HG02642 (cell line): ENCODE measurements at regions not wholly inside any gene's neighbourhood (a gene's known extent, or its start where the extent isn't known, plus 50 kb on each side); places are given as distances from the start of the nearest gene placed in this dataset.

Source experiments
- ATAC-seq: cut with Tn5 transposase; IDR thresholded peaks from one replicate; pipeline ENCODE4 v1.9.1; 2021; ENCODE audit warnings: mild to moderate bottlenecking; ENCODE audit not compliant: unreplicated experiment, poor library complexity

DNA sequence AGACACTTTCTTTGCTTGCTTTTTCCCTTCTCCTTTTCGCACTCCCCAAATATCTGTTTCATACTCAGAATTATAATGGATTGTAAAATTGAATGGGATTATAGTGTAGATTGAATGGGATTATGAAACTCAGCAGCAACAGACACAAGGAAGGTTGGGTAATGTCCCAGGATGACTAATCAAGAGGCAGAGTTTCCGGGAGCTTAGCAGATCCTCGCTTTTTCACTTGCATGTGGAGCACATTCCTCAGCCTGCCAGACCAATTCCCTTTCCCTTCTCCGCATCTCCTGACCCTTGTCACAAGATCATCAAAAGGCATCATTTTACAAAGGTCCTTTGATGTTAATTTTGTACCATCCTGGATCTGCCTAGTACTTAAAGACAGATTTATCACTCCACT lies 55.1 kb upstream of the SLC1A1 start:
- no peak for ATAC-seq

DNA sequence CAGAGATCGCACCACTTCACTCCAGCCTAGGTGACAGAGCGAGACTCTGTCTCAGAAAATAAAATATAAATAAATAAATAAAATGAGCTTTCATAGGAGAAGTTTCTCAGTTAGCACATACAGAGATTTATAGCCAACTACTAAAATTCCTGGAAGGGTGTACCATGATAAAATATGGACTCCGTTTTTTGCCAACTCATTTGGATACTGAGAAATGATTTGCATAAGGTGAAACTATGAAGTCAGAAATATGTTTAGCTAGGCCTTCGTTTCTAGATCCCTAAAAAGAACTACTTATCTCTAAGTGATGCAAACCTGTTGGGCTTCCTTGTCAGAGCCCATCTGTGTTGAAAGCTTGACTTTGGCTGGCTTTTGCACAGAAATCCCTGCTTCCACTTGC lies 56.9 kb upstream of the SLC1A1 start:
- no peak for ATAC-seq

DNA sequence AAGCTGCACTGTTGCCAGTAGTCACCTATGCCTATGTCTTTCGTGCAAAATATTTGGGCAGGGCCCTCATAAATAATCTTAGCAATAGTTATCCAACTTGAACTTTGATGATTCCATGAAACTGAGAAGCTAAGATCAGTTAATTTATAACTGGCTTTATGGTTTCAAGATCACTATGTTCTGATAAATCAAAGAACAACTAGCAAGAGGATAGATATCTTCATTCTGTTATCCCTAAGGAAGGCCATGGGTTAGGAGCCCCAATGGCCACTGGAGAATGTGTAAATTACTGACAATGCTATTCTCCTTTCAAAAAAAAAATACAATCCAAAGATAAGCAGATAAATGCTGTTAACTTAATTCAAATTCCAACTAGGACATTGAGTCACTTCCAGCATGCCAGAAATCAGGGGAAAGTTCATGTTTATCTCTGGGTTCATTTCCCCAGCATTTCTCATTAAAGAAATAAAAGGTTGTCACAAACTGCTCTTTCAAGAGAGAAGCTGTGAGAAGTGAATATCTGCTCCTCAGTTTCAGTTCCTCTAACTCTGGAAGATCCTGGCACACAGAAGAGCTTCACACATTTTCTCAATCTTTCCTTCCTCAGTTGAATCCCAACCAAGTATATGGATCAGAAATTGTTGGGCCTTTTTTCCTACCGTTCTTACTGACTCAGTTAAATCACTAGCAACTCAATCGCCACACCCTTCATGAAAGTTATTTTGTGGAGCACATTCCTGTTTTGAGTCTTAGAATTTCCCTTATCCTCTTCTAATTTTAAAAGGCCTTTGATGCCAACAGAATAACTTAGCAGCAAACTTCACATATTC lies 59.6 kb upstream of the SLC1A1 start:
- no peak for ATAC-seq

DNA sequence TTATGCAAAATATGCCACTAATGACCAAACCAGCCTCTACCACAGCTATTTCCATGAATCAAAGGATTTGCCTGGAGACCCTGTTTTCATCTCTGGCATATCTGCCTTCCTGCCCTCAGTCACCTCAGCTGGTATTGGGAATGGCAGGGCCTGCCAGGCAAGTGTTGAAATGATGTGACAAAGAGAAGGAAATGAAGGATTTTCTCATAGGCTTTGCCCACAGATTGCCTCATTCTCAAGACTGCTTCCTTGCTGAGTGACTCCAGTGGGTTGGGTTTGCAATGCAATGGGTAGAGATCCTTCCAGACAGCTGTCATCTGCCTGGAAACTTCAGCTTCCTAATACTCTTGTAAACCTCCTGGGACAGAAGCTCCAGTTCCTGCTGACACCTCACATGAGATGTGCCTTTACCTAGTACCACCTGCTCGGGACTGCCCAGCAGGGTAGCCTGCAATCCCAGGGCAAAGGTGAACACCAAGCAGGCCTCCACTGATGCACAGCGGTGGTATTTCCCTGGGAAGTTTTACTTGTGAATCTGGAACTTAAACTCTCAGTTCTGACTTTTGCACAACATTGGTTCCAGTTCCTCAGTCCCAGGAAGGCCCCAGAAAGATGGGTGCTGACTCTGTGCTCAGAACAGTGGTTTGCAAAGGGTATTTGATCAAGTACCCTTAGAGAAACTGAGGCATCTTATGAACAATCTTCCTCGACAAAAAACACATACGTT lies 64.8 kb upstream of the SLC1A1 start:
- peak; percentile 40 for ATAC-seq

DNA sequence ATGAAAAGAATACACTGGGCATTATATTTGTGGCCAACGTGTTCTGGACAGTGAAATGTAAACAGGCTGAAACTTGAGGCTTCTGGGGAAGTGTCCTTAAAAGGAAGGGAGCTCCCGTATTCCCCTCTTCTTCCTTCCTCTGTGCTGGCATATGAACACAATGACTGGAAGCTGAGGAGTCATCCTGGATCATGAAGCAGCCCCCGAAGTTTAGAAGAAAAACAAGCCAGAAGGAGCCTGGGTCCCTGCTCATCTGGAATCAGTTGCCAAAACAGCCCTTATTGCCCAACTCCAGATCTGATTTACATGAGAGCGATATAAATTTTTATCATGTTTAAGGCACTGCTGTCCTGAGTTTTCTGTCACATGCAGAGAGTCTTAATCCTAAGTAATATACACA lies 65.4 kb upstream of the SLC1A1 start:
- ATAC-seq = no peak

DNA sequence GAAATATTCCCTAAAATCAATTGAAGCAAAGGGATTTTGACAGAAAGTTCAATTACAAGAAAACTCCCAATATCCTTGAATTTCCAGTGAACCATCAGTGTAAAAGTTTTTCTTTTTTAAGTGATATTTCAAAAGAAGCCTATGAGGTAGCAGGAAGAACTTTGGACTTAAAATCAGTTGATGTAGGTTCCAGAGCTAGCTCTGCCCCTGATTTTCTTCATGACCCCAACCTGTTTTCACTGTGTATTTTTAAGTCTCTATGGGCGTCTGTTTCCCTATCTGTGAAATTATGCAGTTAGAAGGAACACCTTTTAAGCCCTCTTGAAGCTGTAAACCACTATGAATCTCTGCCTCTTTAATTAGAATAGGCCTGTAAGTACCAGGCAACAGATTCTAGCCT lies 66.2 kb upstream of the SLC1A1 start:
- ATAC-seq = no peak

DNA sequence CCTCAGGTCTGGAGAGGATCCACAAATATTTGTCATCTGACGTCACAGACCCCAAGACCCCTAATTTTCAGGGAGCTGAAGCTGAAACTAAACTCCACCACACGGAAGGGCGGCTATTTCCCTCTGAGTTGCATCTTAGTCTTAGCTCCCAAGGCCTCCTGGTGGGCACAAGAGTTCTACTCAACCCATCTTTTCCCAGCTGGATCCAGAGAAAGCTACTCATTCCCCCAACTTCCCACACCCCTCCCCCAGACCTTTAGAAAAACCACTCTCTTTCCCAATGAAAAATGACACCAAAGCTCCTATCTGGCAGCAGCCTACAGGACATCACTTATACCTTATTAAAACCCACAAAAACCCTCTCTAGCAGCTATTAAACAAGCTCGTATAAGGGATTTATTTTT lies 67.1 kb upstream of the SLC1A1 start:
- no peak for ATAC-seq

DNA sequence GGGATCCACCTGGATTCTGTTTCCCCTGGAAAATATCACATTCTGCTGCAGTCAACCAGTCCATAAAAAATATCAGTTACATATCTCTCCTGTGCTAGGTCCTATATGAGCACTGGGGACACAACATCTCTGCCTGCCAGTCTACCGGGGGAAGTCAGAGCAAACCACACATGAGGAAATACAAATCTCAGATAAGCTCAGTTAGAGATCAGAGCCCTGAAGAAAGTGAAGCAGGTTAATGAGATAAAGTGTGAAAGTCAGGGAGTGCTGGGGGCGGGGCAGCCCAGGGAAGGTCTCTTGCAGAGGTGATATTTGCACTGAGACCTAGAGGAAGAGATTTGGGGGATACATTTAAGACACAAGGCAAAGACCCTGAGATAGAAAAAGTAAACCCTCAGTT lies 67.8 kb upstream of the SLC1A1 start:
- ATAC-seq = peak; percentile 72

DNA sequence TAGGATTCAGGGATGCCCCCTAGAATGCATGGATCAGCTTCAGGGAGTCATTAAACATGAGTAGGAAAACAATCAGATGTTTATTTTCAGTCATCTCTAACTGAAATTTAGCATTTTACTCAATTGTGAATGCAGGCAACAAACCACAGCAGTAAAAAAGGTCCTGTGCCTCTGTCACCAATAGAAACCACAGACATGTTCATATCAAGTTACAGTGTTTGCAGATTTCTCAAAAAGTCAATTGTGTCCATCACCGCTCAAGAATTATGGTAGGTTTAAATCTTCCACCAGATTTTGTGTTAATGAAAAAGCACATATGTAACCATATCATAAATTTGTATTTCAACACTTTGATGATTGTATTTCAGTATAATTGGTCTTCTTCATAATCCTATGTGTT lies 68.4 kb upstream of the SLC1A1 start:
- no peak for ATAC-seq

DNA sequence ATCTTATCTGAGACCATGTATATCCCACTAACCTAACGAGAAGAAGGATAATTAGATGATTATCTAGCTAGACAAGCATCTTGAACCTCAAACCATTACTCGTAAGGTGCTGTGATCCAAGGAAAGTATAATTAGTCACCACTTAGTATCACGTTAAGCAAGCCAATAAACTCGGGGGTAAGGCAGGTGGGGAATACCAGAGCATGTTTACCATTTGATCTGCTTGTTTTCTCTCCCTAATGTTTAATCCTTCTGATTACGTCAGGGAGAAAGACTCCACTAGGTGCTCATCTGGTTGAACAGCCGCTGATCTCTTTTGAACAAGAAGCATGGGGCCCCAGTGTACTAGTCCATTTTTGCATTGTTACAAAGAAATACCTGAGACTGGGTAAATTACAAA lies 69.9 kb upstream of the SLC1A1 start:
- no peak for ATAC-seq

DNA sequence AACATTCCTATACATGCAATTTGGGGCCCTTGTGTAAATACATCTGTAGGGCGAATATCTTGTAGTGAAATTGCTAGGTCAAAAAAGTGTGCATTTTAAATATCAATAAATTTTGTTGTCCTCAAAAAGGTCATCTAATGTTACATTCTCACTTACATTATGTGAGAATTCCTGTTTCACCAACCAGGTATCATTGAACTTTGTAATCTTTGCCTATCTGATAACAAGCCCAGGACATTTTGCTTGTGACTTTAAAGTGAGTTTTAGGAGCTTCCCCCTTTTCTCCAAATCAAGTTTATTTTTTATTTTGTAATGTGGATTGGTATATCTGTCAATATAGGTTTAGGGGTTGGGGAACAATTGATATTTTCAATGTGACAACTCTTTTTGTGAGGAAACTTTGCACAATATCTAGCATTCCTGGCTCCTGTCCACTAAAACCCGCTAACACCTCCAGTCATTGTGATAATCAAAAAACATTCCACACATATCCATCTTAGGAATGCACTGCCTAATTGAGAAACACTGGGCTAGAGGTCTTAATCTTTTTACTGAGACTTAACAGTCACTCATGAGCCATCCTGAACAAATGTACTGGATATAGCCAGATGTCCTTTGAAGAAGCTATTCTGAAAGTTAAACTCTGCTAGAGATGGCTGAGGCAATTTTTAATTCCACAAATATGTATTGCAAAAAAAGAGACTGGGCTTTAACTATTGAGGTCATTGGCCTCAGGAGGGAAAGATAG lies 72.5 kb upstream of the SLC1A1 start:
- no peak for ATAC-seq

DNA sequence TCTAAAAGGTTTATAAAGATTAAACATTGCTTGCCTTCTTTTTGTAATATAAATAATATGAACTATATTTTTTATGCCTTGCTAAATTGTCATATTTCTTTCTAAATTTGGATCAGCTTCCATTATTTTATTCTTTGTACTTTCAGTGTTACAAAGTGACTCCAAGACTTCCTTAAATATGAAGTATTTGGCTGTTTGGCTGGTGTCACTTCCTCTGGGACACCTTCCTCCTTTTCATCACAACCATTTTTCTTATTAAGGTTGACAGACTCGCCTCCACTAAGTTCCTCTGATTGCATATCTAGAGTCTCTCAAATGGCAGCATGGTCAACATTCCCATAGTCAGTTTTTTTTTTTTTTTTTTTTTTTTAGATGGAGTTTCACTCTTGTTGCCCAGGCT lies 73.8 kb upstream of the SLC1A1 start:
- no peak for ATAC-seq

DNA sequence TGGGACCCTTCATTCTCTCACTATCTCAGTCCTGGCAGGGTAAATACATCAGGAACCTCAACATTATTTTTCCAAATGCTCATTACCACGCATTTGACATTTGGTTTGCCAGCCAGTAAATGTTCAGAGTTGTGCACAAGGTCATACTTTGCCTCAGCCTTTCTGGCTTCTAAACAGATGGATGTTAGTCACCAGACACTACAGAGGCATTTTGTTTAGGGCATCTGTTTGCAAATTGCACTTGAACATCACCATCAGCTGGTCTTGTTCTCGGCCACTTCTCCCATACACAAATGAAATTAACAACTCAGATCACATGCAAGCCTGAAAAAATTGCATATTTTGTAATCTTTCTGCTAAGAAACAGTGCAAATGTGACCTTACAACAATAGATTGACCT lies 75.0 kb upstream of the SLC1A1 start:
- ATAC-seq = no peak

DNA sequence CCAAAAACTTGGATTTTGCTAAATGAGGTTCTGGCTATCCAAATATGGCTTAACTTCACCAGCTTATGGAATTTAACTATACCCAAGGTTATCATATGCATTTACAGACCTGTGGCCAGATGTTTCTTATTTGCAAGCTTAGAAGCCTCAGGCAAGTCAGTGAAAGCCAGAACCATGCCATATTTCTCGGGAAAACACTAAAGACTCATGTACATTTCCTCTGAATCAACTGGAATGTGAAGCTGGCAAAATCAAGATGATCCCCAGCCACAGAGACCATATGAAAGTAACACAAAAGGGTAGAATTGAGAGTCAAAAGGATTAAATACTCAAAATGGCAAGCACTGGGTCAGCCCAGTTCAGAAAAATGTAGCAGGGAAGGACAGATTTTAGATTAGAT lies 76.4 kb upstream of the SLC1A1 start:
- no peak for ATAC-seq

DNA sequence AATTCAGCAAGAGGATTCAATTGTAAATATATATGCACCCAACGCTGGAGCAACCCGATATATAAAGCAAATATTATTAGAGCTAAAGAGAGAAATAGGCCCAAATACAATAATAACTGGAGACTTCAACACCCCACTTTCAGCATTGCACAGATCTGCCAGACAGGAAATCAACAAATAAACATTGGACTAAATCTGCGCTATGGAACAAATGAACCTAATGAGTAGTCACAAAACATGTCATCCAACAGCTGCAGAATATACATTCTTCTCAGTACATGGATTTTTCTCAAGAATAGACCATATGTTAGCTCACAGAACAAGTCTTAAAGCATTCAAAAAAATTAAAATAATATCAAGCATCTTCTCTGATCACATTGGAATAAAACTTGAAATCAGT lies 86.1 kb upstream of the SLC1A1 start:
- no peak for ATAC-seq

DNA sequence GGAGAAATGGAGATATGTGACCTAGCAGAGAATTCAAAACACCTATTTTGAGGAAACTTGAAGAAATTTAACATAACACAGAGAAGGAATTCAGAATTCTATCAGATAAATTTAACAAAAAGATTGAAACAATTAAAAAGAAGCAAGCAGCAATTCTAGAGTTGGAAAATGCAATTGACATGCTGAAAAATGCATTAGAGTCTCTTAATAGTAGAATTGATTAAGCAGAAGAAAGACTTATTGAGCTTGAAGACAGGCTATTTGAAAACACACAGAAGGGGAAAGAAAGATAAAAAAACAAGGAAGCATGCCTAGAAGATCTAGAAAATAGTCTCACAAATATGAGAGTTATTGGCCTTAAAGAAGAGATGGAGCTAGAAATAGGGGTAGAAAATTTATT lies 87.8 kb upstream of the SLC1A1 start:
- ATAC-seq = no peak

DNA sequence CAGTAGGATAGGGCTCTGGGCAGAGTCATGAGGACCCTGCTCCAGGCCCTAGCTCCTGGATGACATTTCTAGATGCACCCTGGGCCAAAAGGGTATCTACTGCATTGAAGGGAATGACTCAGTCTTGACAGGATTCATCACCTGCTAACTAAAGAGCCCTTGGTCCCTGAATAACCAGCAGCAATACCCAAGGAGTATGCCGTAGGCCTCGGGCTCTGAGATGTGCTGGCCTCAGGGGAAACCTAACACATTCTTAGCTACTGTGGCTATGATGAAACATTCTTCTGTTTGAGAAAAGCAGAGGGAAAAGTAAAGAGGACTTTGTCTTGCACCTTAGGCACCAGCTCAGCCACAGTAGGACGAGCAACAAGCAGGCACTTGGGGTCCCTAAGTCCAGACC lies 89.5 kb upstream of the SLC1A1 start:
- ATAC-seq = no peak

DNA sequence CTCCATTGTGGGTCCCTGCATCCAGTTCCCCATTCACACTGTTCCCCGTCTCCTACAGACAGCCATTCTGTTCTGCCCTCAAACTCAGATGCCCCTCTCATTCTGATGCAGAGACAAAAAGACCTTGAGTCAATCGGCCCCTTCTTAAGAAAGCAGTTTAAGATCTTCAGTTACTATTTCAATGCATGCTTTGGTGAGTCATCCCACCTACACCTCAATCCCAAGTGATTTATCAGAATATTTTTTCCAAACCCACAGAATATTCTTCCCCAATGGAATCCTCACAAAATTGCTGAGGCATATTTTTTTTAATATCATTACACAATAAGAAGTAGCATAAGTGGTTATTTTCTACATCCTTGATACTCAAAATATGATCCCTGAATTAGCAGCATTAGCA lies 92.4 kb upstream of the SLC1A1 start:
- ATAC-seq = no peak

DNA sequence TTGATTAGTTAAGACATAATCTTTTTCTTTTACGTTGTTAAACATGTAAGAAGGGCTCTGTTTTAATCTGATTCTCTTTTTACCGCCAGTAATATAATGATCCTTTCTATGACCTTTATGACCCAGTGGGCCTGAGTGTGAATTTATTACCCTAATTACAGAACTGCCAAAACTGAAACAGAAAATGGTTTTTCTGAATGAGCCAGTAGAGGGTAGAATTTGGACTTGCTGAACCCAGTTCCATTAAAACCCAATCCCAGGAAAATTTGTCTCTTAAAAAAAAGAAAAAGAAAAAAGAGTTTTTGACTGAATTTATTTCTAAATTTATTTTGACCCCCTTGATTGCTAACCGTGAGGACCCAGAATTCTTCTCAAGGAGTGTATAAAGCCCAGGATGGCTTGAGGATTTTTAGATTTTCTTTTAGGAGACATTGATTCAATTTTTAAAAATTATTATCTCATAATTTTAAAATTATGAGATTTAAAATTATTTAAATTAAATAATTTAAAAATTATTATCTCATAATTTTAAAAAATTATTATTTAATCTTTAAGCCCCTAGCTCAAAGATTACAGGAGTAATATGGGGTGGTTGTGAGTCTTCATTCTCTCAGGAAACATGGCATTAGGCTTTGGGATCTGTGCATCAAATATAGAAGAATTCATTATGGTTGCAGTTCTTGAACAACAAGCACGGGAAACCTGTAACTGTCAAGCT lies 94.1 kb upstream of the GLIS3 start:
- ATAC-seq = no peak

DNA sequence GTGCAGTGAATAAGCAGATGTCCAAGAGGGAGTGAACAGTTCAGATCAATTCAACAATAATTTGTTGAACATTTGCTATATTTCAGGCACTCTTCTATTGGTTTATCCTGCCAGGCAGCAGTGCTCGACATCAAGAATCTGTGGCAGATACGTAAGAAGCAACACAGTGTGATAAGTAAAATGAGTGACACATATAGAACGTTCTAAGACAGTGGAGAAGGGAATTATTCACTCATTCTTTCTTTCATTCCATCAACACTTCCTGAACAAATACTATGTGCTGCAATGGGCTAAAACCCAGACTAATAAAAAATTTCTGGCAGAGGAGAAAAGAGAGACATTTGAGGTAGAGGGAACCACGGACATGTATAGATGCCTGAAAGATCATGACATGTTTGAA lies 89.9 kb upstream of the GLIS3 start:
- ATAC-seq = no peak

DNA sequence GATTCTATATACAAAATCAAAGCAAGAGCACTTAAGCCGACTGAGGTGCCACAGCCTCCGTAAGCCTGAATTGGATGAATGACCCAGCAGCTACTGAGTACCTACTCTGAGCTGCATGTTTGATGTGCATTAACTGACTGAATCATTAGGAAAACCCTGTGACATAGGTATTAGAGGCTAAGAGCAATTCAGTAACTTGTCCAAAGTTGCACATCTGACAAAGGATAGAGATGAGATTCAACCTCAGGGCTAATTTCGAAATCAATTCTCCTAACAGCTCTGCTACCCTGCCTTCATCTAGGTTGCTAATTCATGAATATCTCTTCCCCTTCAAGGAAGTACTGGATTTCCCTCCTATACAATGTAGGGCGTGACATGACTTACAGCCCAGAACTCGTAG lies 89.1 kb upstream of the GLIS3 start:
- ATAC-seq = no peak
